H9 (cell line): ENCODE measurements at regions not wholly inside any gene's neighbourhood (a gene's known extent, or its start where the extent isn't known, plus 50 kb on each side); places are given as distances from the start of the nearest gene placed in this dataset.

Experiments used
- DNase-seq: peaks from one replicate; pipeline ENCODE4 v3.0.0-alpha.2; 2017
- H2AFZ ChIP-seq: one replicate; pipeline ENCODE4 v1.6.1; 2013; ENCODE audit warnings: mild to moderate bottlenecking, low read length, control low read depth, moderate library complexity
- H2AK5ac ChIP-seq: 2 replicates; pipeline ENCODE4 v1.6.1; 2013; ENCODE audit warnings: low read length, control low read depth, mixed read lengths; ENCODE audit not compliant: insufficient read length
- H2BK120ac ChIP-seq: one replicate; pipeline ENCODE4 v1.6.1; 2013; ENCODE audit warnings: low read depth, mild to moderate bottlenecking, low read length, control low read depth, inconsistent platforms; ENCODE audit not compliant: poor library complexity, severe bottlenecking
- H2BK12ac ChIP-seq: 2 replicates; pipeline ENCODE4 v1.6.1; 2013; ENCODE audit warnings: low read length, control low read depth, mixed read lengths, low read depth; ENCODE audit not compliant: insufficient read length
- H2BK15ac ChIP-seq: 2 replicates; pipeline ENCODE4 v1.6.1; 2013; ENCODE audit warnings: low read depth, low read length, control low read depth
- H2BK20ac ChIP-seq: one replicate; pipeline ENCODE4 v1.6.1; 2013; ENCODE audit warnings: low read depth, mild to moderate bottlenecking, low read length, control low read depth, inconsistent platforms; ENCODE audit not compliant: poor library complexity, severe bottlenecking
- H2BK5ac ChIP-seq: 2 replicates; pipeline ENCODE4 v1.6.1; 2013; ENCODE audit warnings: low read length, control low read depth, mixed read lengths; ENCODE audit not compliant: insufficient read length
- H3K14ac ChIP-seq: 2 replicates; pipeline ENCODE4 v1.6.1; 2013; ENCODE audit warnings: low read length, control low read depth; ENCODE audit not compliant: insufficient read depth
- H3K18ac ChIP-seq: 2 replicates; pipeline ENCODE4 v1.6.1; 2013; ENCODE audit warnings: low read depth, mild to moderate bottlenecking, mixed read lengths, low read length, control low read depth; ENCODE audit not compliant: insufficient read length
- H3K23ac ChIP-seq: 2 replicates; pipeline ENCODE4 v1.6.1; 2013; ENCODE audit warnings: low read length, control low read depth, mixed read lengths, low read depth; ENCODE audit not compliant: insufficient read length
- H3K23me2 ChIP-seq: 2 replicates; pipeline ENCODE4 v1.6.1; 2013; ENCODE audit warnings: low read depth, mild to moderate bottlenecking, mixed read lengths, low read length, control low read depth; ENCODE audit not compliant: insufficient read length, poor library complexity, severe bottlenecking
- H3K27ac ChIP-seq: 2 replicates; pipeline ENCODE4 v1.5.1; 2013; ENCODE audit warnings: low read length, control low read depth, mixed read lengths, low read depth; ENCODE audit not compliant: insufficient read length
- H3K27me3 ChIP-seq: 2 replicates; pipeline ENCODE4 v1.6.1; 2013; ENCODE audit warnings: low read length, control low read depth, inconsistent platforms; ENCODE audit not compliant: insufficient read depth
- H3K4ac ChIP-seq: 2 replicates; pipeline ENCODE4 v1.6.1; 2013; ENCODE audit warnings: low read depth, mild to moderate bottlenecking, control low read depth, inconsistent platforms, low read length, moderate library complexity
- H3K4me1 ChIP-seq: 2 replicates; pipeline ENCODE4 v1.6.1; 2013; ENCODE audit warnings: low read length, control low read depth, inconsistent platforms; ENCODE audit not compliant: insufficient read depth
- H3K4me2 ChIP-seq: 2 replicates; pipeline ENCODE4 v1.6.1; 2013; ENCODE audit warnings: low read length, control low read depth, mixed read lengths; ENCODE audit not compliant: insufficient read length, insufficient read depth
- H3K56ac ChIP-seq: 2 replicates; pipeline ENCODE4 v1.6.1; 2013; ENCODE audit warnings: low read depth, mild to moderate bottlenecking, mixed read lengths, low read length, control low read depth; ENCODE audit not compliant: insufficient read length
- H3K79me1 ChIP-seq: 2 replicates; pipeline ENCODE4 v1.6.1; 2013; ENCODE audit warnings: low read depth, mild to moderate bottlenecking, moderate library complexity, low read length, control low read depth, inconsistent platforms; ENCODE audit not compliant: insufficient read depth, poor library complexity, severe bottlenecking
- H3K79me2 ChIP-seq: 2 replicates; pipeline ENCODE4 v1.6.1; 2013; ENCODE audit warnings: low read length, control low read depth, inconsistent platforms; ENCODE audit not compliant: insufficient read depth
- H3K9ac ChIP-seq: 2 replicates; pipeline ENCODE4 v1.6.1; 2013; ENCODE audit warnings: low read length, control low read depth, mixed read lengths; ENCODE audit not compliant: insufficient read length; ENCODE audit errors: extremely low read depth
- H3K9me3 ChIP-seq: one replicate; pipeline ENCODE4 v1.6.1; 2013; ENCODE audit warnings: low read depth, low read length, inconsistent platforms; ENCODE audit not compliant: control insufficient read depth
- H3T11ph ChIP-seq: one replicate; pipeline ENCODE4 v1.6.1; 2013; ENCODE audit warnings: mild to moderate bottlenecking, low read length, control low read depth, inconsistent platforms
- H4K20me1 ChIP-seq: one replicate; pipeline ENCODE4 v1.6.1; 2013; ENCODE audit not compliant: control insufficient read depth, insufficient read length, insufficient read depth
- H4K5ac ChIP-seq: 2 replicates; pipeline ENCODE4 v1.6.1; 2013; ENCODE audit warnings: low read depth, mild to moderate bottlenecking, mixed read lengths, low read length, control low read depth; ENCODE audit not compliant: insufficient read length
- H4K8ac ChIP-seq: replicated peaks from 2 replicates; pipeline ENCODE4 v1.6.1; 2013; ENCODE audit warnings: low read length, control low read depth, mixed read lengths, low read depth; ENCODE audit not compliant: insufficient read length
- H4K91ac ChIP-seq: 2 replicates; pipeline ENCODE4 v1.6.1; 2013; ENCODE audit warnings: low read depth, mild to moderate bottlenecking, moderate library complexity, mixed read lengths, low read length, control low read depth; ENCODE audit not compliant: insufficient read length
- H3K27ac Mint-ChIP-seq, 3 experiments: 2 replicates in 2 of 3; 3 replicates in 1 of 3; pipeline ENCODE4 v1.8.0; 2020 to 2021; ENCODE audit warnings: mixed read lengths in 3 of 3, mild to moderate bottlenecking in 1 of 3, moderate library complexity in 1 of 3
- H3K27me3 Mint-ChIP-seq: 2 replicates; pipeline ENCODE4 v1.8.0; 2021; ENCODE audit warnings: low read depth, mild to moderate bottlenecking, moderate library complexity, mixed read lengths
- H3K36me3 Mint-ChIP-seq, 3 experiments: 2 replicates in 2 of 3; 3 replicates in 1 of 3; pipeline ENCODE4 v1.8.0; 2020 to 2021; ENCODE audit warnings: low read depth in 3 of 3, mixed read lengths in 3 of 3; ENCODE audit not compliant: insufficient read depth in 1 of 3
- H3K4me1 Mint-ChIP-seq, 2 experiments: 2 replicates each; pipeline ENCODE4 v1.8.0; 2020; ENCODE audit warnings: mixed read lengths in 2 of 2
- H3K4me3 Mint-ChIP-seq, 2 experiments: 2 replicates in 1 of 2; 3 replicates in 1 of 2; pipeline ENCODE4 v1.8.0; 2020 to 2021; ENCODE audit warnings: mild to moderate bottlenecking in 2 of 2, mixed read lengths in 2 of 2, moderate library complexity in 1 of 2
- H3K9me3 Mint-ChIP-seq, 2 experiments: 2 replicates in 1 of 2; 3 replicates in 1 of 2; pipeline ENCODE4 v1.8.0; 2020; ENCODE audit warnings: mild to moderate bottlenecking in 2 of 2, mixed read lengths in 2 of 2, moderate library complexity in 1 of 2
- CTCF ChIP-seq: fragments of 200-600 bp; sonication (generic); conservative IDR thresholded peaks from 3 replicates; pipeline ENCODE4 v1.8.0; 2021; ENCODE audit warnings: antibody characterized with exemption, mild to moderate bottlenecking
- WGBS: extraction: QIAGEN DNeasy Blood & Tissue Kit; methylation state at CpG from one replicate; pipeline ENCODE4 v1.1.7; 2013; ENCODE audit warnings: missing lambda C conversion rate, low lambda C conversion rate, mixed read lengths; ENCODE audit not compliant: insufficient read length; ENCODE audit errors: extremely low coverage; 5-methylcytosine and 5-hydroxymethylcytosine counted together

GRCh38 chr6:3525915-3526314, 69.1 kb upstream of the SLC22A23 start:
- no peak overlapping the region for H3K18ac ChIP-seq
- no peaks in the 10 kb centered on the region; a peak in 1 of 7 replicates for H3K36me3 Mint-ChIP-seq
- TF ChIP-seq CTCF: no peak
- H3K9ac ChIP-seq: no peak overlapping the region
- H4K20me1 ChIP-seq: no peaks in the 10 kb centered on the region
- no peak overlapping the region for H3T11ph ChIP-seq
- no peak overlapping the region for H2BK12ac ChIP-seq
- H3K27me3 Mint-ChIP-seq: peaks cover 7% of the 10 kb centered on the region
- H2AK5ac ChIP-seq: no peak overlapping the region
- H3K14ac ChIP-seq: no peak overlapping the region
- H3K27ac ChIP-seq: no peak overlapping the region
- H3K4ac ChIP-seq: no peak overlapping the region
- H3K4me1 Mint-ChIP-seq: peaks cover 25 to 27% of the 10 kb centered on the region in 2 experiments
- no peak overlapping the region for H2BK5ac ChIP-seq
- no peak overlapping the region for H3K27ac Mint-ChIP-seq
- H3K27me3 ChIP-seq: no peaks in the 10 kb centered on the region
- H3K79me1 ChIP-seq: no peaks in the 10 kb centered on the region
- H3K4me3 Mint-ChIP-seq: no peak overlapping the region
- H2AFZ ChIP-seq: no peak overlapping the region
- DNase-seq: no peak
- H4K5ac ChIP-seq: no peak overlapping the region
- H3K23me2 ChIP-seq: no peaks in the 10 kb centered on the region
- no peak overlapping the region for H2BK20ac ChIP-seq
- H2BK15ac ChIP-seq: no peak overlapping the region
- no peaks in the 10 kb centered on the region for H3K9me3 Mint-ChIP-seq
- no CpG with 5 or more reads among the region's 6 CpGs for whole genome bisulfite sequencing
- no peak overlapping the region for H3K4me2 ChIP-seq
- no peak overlapping the region for H2BK120ac ChIP-seq
- H3K23ac ChIP-seq: no peak overlapping the region
- no peaks in the 10 kb centered on the region for H3K4me1 ChIP-seq
- no peaks in the 10 kb centered on the region for H3K79me2 ChIP-seq
- H4K91ac ChIP-seq: no peak overlapping the region
- H3K56ac ChIP-seq: no peak overlapping the region
- H4K8ac ChIP-seq: no peak overlapping the region
- H3K9me3 ChIP-seq: no peaks in the 10 kb centered on the region
